ENCODE measurements at regions not wholly inside any gene's neighbourhood (a gene's known extent, or its start where the extent isn't known, plus 50 kb on each side); places are given as distances from the start of the nearest gene placed in this dataset.
"Not testable (repeated sequence)": the region's sequence is repeated elsewhere in the genome, so short reads cannot be mapped to it uniquely, and the experiment has no call there.

GRCh38 chr7:69078997-69079769 is 519.1 kb upstream of the AUTS2 start:
- H3K4me3 ChIP-seq (ENCODE audit: low read length in 2 of 2) = no peak overlapping the region
- WGBS = 85% methylated on average over 9 of the region's 9 CpGs
- no peaks in the 10 kb centered on the region for H3K4me1 ChIP-seq (ENCODE audit: control insufficient read depth in 2 of 2, insufficient read depth in 2 of 2, low read length in 2 of 2)
- no peaks in the 10 kb centered on the region for H3K36me3 ChIP-seq (ENCODE audit: control insufficient read depth in 2 of 2, insufficient read depth in 2 of 2, low read length in 1 of 2)
- no peak overlapping the region for H3K27ac ChIP-seq (ENCODE audit: low read depth in 1 of 2, low read length in 1 of 2)
- H3K9me3 ChIP-seq (ENCODE audit: control insufficient read depth in 2 of 2, insufficient read depth in 1 of 2, low read length in 1 of 2) = peaks cover 1 to 8% of the 10 kb centered on the region in 2 donors
- H3K27me3 ChIP-seq (ENCODE audit: control insufficient read depth in 2 of 2, insufficient read depth in 1 of 2, low read length in 1 of 2) = no peaks in the 10 kb centered on the region
- no peak for DNase-seq (ENCODE audit: low read depth in 6 of 9, low spot score in 9 of 9)

GRCh38 chr7:69087281-69087680 is 511.0 kb upstream of the AUTS2 start:
- DNase-seq (ENCODE audit: low read depth in 6 of 9, low spot score in 9 of 9); H3K4me3 ChIP-seq (ENCODE audit: low read length in 2 of 2); H3K36me3 ChIP-seq (ENCODE audit: control insufficient read depth in 2 of 2, insufficient read depth in 2 of 2, low read length in 1 of 2); H3K27ac ChIP-seq (ENCODE audit: low read depth in 1 of 2, low read length in 1 of 2); H3K9me3 ChIP-seq (ENCODE audit: control insufficient read depth in 2 of 2, insufficient read depth in 1 of 2, low read length in 1 of 2); H3K4me1 ChIP-seq (ENCODE audit: control insufficient read depth in 2 of 2, insufficient read depth in 2 of 2, low read length in 2 of 2); H3K27me3 ChIP-seq (ENCODE audit: control insufficient read depth in 2 of 2, insufficient read depth in 1 of 2, low read length in 1 of 2): not testable (repeated sequence)
- WGBS = 98% methylated on average over 2 of the region's 2 CpGs

GRCh38 chr7:69088185-69088584 is 510.1 kb upstream of the AUTS2 start:
- H3K27me3 ChIP-seq (ENCODE audit: control insufficient read depth in 2 of 2, insufficient read depth in 1 of 2, low read length in 1 of 2) = no peaks in the 10 kb centered on the region
- H3K27ac ChIP-seq (ENCODE audit: low read depth in 1 of 2, low read length in 1 of 2) = no peak overlapping the region
- no peak for DNase-seq (ENCODE audit: low read depth in 6 of 9, low spot score in 9 of 9)
- H3K4me1 ChIP-seq (ENCODE audit: control insufficient read depth in 2 of 2, insufficient read depth in 2 of 2, low read length in 2 of 2) = no peaks in the 10 kb centered on the region
- peaks cover 1 to 7% of the 10 kb centered on the region in 2 donors for H3K9me3 ChIP-seq (ENCODE audit: control insufficient read depth in 2 of 2, insufficient read depth in 1 of 2, low read length in 1 of 2)
- H3K36me3 ChIP-seq (ENCODE audit: control insufficient read depth in 2 of 2, insufficient read depth in 2 of 2, low read length in 1 of 2) = no peaks in the 10 kb centered on the region
- no peak overlapping the region for H3K4me3 ChIP-seq (ENCODE audit: low read length in 2 of 2)

- Histone ChIP-seq H3K4me1 (ENCODE audit: control insufficient read depth in 2 of 2, insufficient read depth in 2 of 2, low read length in 2 of 2) (no peaks in the 10 kb centered on the region), H3K9me3 (ENCODE audit: control insufficient read depth in 2 of 2, insufficient read depth in 1 of 2, low read length in 1 of 2) (peaks cover 0 to 8% of the 10 kb centered on the region in 2 donors), H3K36me3 (ENCODE audit: control insufficient read depth in 2 of 2, insufficient read depth in 2 of 2, low read length in 1 of 2) (no peaks in the 10 kb centered on the region), H3K27ac (ENCODE audit: low read depth in 1 of 2, low read length in 1 of 2) (no peak overlapping the region), H3K4me3 (ENCODE audit: low read length in 2 of 2) (no peak overlapping the region), H3K27me3 (ENCODE audit: control insufficient read depth in 2 of 2, insufficient read depth in 1 of 2, low read length in 1 of 2) (no peaks in the 10 kb centered on the region)
- WGBS = 85% methylated on average over 4 of the region's 4 CpGs
- DNase-seq (ENCODE audit: low read depth in 6 of 9, low spot score in 9 of 9) = no peak
Observed at GRCh38 chr7:69090936-69091335, 507.3 kb upstream of the AUTS2 start.

GRCh38 chr7:69091521-69091920 is 506.8 kb upstream of the AUTS2 start:
- Histone ChIP-seq H3K9me3 (ENCODE audit: control insufficient read depth in 2 of 2, insufficient read depth in 1 of 2, low read length in 1 of 2) (peaks cover 0 to 8% of the 10 kb centered on the region in 2 donors), H3K36me3 (ENCODE audit: control insufficient read depth in 2 of 2, insufficient read depth in 2 of 2, low read length in 1 of 2) (no peaks in the 10 kb centered on the region), H3K4me1 (ENCODE audit: control insufficient read depth in 2 of 2, insufficient read depth in 2 of 2, low read length in 2 of 2) (no peaks in the 10 kb centered on the region), H3K27ac (ENCODE audit: low read depth in 1 of 2, low read length in 1 of 2) (no peak overlapping the region), H3K27me3 (ENCODE audit: control insufficient read depth in 2 of 2, insufficient read depth in 1 of 2, low read length in 1 of 2) (no peaks in the 10 kb centered on the region), H3K4me3 (ENCODE audit: low read length in 2 of 2) (no peak overlapping the region)
- DNase-seq (ENCODE audit: low read depth in 6 of 9, low spot score in 9 of 9) = no peak
- 87% methylated on average over 4 of the region's 4 CpGs for WGBS

GRCh38 chr7:69095127-69095526 is 503.1 kb upstream of the AUTS2 start:
- DNase-seq (ENCODE audit: low read depth in 6 of 9, low spot score in 9 of 9) = no peak

GRCh38 chr7:69095649-69096048 is 502.6 kb upstream of the AUTS2 start:
- Histone ChIP-seq H3K27me3 (ENCODE audit: control insufficient read depth in 2 of 2, insufficient read depth in 1 of 2, low read length in 1 of 2) (no peaks in the 10 kb centered on the region), H3K9me3 (ENCODE audit: control insufficient read depth in 2 of 2, insufficient read depth in 1 of 2, low read length in 1 of 2) (peaks cover 0 to 8% of the 10 kb centered on the region in 2 donors), H3K4me1 (ENCODE audit: control insufficient read depth in 2 of 2, insufficient read depth in 2 of 2, low read length in 2 of 2) (no peaks in the 10 kb centered on the region), H3K36me3 (ENCODE audit: control insufficient read depth in 2 of 2, insufficient read depth in 2 of 2, low read length in 1 of 2) (no peaks in the 10 kb centered on the region), H3K4me3 (ENCODE audit: low read length in 2 of 2) (no peak overlapping the region), H3K27ac (ENCODE audit: low read depth in 1 of 2, low read length in 1 of 2) (no peak overlapping the region)
- no peak for DNase-seq (ENCODE audit: low read depth in 6 of 9, low spot score in 9 of 9)
- WGBS = 93% methylated on average over 4 of the region's 4 CpGs

More at GRCh38 chr7:69095127-69095526, 503.1 kb upstream of the AUTS2 start:
- no peak overlapping the region for H3K4me3 ChIP-seq (ENCODE audit: low read length in 2 of 2)
- peaks cover 0 to 8% of the 10 kb centered on the region in 2 donors for H3K9me3 ChIP-seq (ENCODE audit: control insufficient read depth in 2 of 2, insufficient read depth in 1 of 2, low read length in 1 of 2)
- H3K36me3 ChIP-seq (ENCODE audit: control insufficient read depth in 2 of 2, insufficient read depth in 2 of 2, low read length in 1 of 2) = no peaks in the 10 kb centered on the region
- H3K27me3 ChIP-seq (ENCODE audit: control insufficient read depth in 2 of 2, insufficient read depth in 1 of 2, low read length in 1 of 2) = no peaks in the 10 kb centered on the region
- H3K4me1 ChIP-seq (ENCODE audit: control insufficient read depth in 2 of 2, insufficient read depth in 2 of 2, low read length in 2 of 2) = no peaks in the 10 kb centered on the region
- WGBS = 79% methylated on average over 2 of the region's 2 CpGs
- H3K27ac ChIP-seq (ENCODE audit: low read depth in 1 of 2, low read length in 1 of 2) = no peak overlapping the region

- no peak overlapping the region for H3K27ac ChIP-seq (ENCODE audit: low read depth in 1 of 2, low read length in 1 of 2)
- no peaks in the 10 kb centered on the region for H3K4me1 ChIP-seq (ENCODE audit: control insufficient read depth in 2 of 2, insufficient read depth in 2 of 2, low read length in 2 of 2)
- no peaks in the 10 kb centered on the region for H3K36me3 ChIP-seq (ENCODE audit: control insufficient read depth in 2 of 2, insufficient read depth in 2 of 2, low read length in 1 of 2)
- DNase-seq (ENCODE audit: low read depth in 6 of 9, low spot score in 9 of 9) = no peak
- no peak overlapping the region for H3K4me3 ChIP-seq (ENCODE audit: low read length in 2 of 2)
- H3K9me3 ChIP-seq (ENCODE audit: control insufficient read depth in 2 of 2, insufficient read depth in 1 of 2, low read length in 1 of 2) = no peaks in the 10 kb centered on the region
- no peaks in the 10 kb centered on the region for H3K27me3 ChIP-seq (ENCODE audit: control insufficient read depth in 2 of 2, insufficient read depth in 1 of 2, low read length in 1 of 2)
- 43% methylated on average over 3 of the region's 3 CpGs for WGBS
Observed at GRCh38 chr7:69104023-69104422, 494.3 kb upstream of the AUTS2 start.

- Histone ChIP-seq H3K27ac (ENCODE audit: low read depth in 1 of 2, low read length in 1 of 2) (no peak overlapping the region), H3K36me3 (ENCODE audit: control insufficient read depth in 2 of 2, insufficient read depth in 2 of 2, low read length in 1 of 2) (no peaks in the 10 kb centered on the region), H3K4me1 (ENCODE audit: control insufficient read depth in 2 of 2, insufficient read depth in 2 of 2, low read length in 2 of 2) (no peaks in the 10 kb centered on the region), H3K9me3 (ENCODE audit: control insufficient read depth in 2 of 2, insufficient read depth in 1 of 2, low read length in 1 of 2) (no peaks in the 10 kb centered on the region), H3K27me3 (ENCODE audit: control insufficient read depth in 2 of 2, insufficient read depth in 1 of 2, low read length in 1 of 2) (no peaks in the 10 kb centered on the region), H3K4me3 (ENCODE audit: low read length in 2 of 2) (no peak overlapping the region)
- no peak for DNase-seq (ENCODE audit: low read depth in 6 of 9, low spot score in 9 of 9)
- WGBS = 93% methylated on average over 3 of the region's 3 CpGs
Observed at GRCh38 chr7:69105092-69105491, 493.2 kb upstream of the AUTS2 start.

Data from thymus (tissue), 11 donors.